Fibroblast of villous mesenchyme (primary cell): ENCODE measurements at regions not wholly inside any gene's neighbourhood (a gene's known extent, or its start where the extent isn't known, plus 50 kb on each side); places are given as distances from the start of the nearest gene placed in this dataset.

Experiments
- DNase-seq: peaks from one replicate; pipeline ENCODE4 v3.0.0-alpha.2; 2010; ENCODE audit warnings: low read depth
- H3K4me3 ChIP-seq: 2 replicates; pipeline ENCODE4 v1.5.1; 2011; ENCODE audit warnings: low read depth, mild to moderate bottlenecking, low read length
- CTCF ChIP-seq: IDR thresholded peaks from 2 replicates; pipeline ENCODE4 v1.5.1; 2012; ENCODE audit warnings: low read depth, mild to moderate bottlenecking, low read length; ENCODE audit not compliant: insufficient read depth

- TF ChIP-seq CTCF, result no peak
Observed at GRCh38 chr2:217071416-217071815, 211.6 kb upstream of the TNP1 start.

GRCh38 chr2:217070611-217071010 is 210.7 kb upstream of the TNP1 start:
- no peak for TF ChIP-seq CTCF
- no peak overlapping the region for H3K4me3 ChIP-seq
- DNase-seq, result no peak

More at GRCh38 chr2:217071416-217071815, 211.6 kb upstream of the TNP1 start:
- no peak overlapping the region for H3K4me3 ChIP-seq
- peak; percentile 98 for DNase-seq

DNA sequence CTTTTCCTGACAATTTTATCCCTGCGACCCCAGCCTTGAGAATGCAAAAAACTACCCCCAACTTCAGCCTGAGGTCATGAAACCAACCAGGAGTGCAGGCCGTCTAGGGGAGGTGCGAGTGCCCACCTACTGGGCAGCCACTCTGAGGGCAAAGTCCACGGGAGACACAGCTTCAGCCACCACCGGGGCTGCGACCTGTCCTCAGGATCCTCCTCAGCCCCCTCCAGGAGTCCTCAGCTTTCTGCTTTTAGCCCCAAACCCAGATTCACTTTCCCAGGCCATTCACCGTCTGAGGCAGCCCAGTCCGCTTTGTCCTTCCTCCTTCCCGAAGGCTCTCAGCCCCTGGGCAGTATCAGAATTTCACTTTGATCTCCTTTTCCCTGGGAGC is 210.2 kb upstream of the TNP1 start:
- no peak for DNase-seq
- TF ChIP-seq CTCF, result no peak

GRCh38 chr2:217069263-217070042 is 209.6 kb upstream of the TNP1 start:
- H3K4me3 ChIP-seq, result no peak overlapping the region
- no peak for TF ChIP-seq CTCF
- DNase-seq, result no peak

More for the DNA sequence above, 210.2 kb upstream of the TNP1 start:
- H3K4me3 ChIP-seq, result no peak overlapping the region

DNA sequence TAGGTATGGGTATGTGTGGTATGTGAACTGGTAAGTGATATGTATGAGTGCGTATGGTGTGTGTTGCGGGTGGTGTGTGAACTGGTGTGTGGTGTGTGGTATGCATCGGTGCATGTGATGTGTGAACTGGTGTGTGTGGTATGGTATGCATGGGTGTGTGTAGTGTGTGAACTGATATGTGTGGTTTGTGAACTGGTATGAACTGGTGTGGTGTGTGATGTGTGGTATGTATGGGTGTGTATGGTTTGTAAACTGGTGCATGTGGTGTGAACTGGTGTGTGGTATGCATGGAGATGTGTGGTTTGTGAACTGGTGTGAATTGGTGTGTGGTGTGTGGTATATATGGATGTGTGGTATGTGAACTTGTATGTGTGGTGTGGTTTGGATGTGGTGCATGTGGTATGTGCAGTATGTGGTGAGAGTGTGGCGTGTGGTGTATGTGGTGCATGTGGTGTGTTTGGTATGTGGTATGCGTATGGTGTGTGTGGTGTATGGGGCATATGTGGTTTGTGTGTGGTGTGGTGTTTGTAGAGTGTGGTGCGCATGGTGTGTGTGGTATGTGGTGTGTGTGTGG is 208.9 kb upstream of the TNP1 start:
- no peak overlapping the region for H3K4me3 ChIP-seq
- no peak for TF ChIP-seq CTCF
- DNase-seq, result no peak

- DNase-seq, result no peak
- TF ChIP-seq CTCF, result no peak
- no peak overlapping the region for H3K4me3 ChIP-seq
Observed at GRCh38 chr2:217067787-217068186, 207.9 kb upstream of the TNP1 start.
